ENCODE measurements at regions not wholly inside any gene's neighbourhood (a gene's known extent, or its start where the extent isn't known, plus 50 kb on each side); places are given as distances from the start of the nearest gene placed in this dataset.
A peak's percentile ranks its signal among the peaks of the same experiment; 100 is the strongest.

DNA sequence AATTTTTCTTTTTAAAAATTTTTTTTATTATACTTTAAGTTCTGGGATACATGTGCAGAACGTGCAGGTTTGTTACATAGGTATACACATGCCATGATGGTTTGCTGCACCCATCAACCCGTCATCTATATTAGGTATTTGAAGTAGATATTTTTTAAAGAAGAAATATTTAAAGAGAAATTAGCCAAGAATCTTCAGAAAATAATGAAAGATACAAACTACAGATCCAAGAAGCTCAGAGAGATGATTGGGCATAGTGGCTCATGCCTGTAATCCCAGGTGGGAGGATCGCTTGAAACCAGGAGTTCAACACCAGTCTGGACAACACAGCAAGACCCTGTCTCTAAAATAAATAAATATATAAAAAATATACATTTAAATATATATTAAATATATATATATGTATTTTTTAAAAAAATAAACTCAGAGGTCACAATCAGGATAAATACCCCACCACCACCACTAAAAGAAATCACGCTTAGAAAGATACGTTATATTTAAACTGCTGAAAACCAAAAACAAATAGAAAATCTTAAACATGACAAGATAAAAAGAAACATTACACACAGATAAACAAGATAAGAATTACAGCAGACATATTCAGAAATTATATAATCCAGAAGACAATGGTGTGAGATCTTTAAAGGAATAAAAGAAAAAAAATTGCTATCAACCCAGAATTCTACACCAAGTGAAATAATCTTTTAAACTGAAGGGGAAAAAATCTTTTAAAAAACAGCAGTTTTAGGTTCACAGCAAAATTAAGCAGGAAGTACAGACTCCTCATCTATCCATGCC, 57.5 kb downstream of the CSF2 start:
- H3K4me3 ChIP-seq (ENCODE audit: low read depth, low read length) = no peak overlapping the region
- no peak overlapping the region for H3K27ac ChIP-seq (ENCODE audit: low read depth, low read length)
- DNase-seq (ENCODE audit: low read depth in 4 of 6, low spot score in 6 of 6) = no peak
- H3K36me3 ChIP-seq (ENCODE audit: control insufficient read depth, insufficient read depth, low read length) = no peaks in the 10 kb centered on the region
- H3K9me3 ChIP-seq (ENCODE audit: control insufficient read depth, insufficient read depth, low read length) = peaks cover 2% of the 10 kb centered on the region
- no CpG with 5 or more reads among the region's 5 CpGs for WGBS (ENCODE audit: insufficient coverage)
- no peaks in the 10 kb centered on the region for H3K27me3 ChIP-seq (ENCODE audit: control insufficient read depth, insufficient read depth, low read length)
- no peaks in the 10 kb centered on the region for H3K4me1 ChIP-seq (ENCODE audit: control insufficient read depth, insufficient read depth, low read length)

DNA sequence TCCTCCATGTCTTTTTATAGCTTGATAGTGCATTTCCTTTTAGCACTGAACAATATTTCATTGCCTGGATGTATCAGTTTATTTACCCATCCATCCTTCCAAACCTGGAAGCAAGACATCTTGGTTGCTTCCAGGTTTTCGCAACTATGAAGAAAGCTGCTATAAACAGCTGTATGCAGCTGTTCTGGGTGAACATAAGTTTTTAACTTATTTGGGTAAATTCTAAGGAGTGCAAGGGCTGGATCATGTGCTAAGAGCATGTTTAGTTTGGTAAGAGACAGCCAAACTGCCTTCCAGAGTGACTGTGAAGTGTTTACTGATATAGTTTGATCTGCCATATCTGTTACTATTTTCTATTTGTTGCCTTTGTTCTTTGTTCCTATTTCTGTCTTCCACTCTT, 58.5 kb downstream of the CSF2 start:
- Histone ChIP-seq H3K27me3 (ENCODE audit: control insufficient read depth, insufficient read depth, low read length) (no peaks in the 10 kb centered on the region), H3K27ac (ENCODE audit: low read depth, low read length) (no peak overlapping the region), H3K4me1 (ENCODE audit: control insufficient read depth, insufficient read depth, low read length) (no peaks in the 10 kb centered on the region), H3K9me3 (ENCODE audit: control insufficient read depth, insufficient read depth, low read length) (peaks cover 2% of the 10 kb centered on the region), H3K4me3 (ENCODE audit: low read depth, low read length) (no peak overlapping the region), H3K36me3 (ENCODE audit: control insufficient read depth, insufficient read depth, low read length) (no peaks in the 10 kb centered on the region)
- DNase-seq (ENCODE audit: low read depth in 4 of 6, low spot score in 6 of 6) = no peak
- WGBS (ENCODE audit: insufficient coverage) = no CpG with 5 or more reads among the region's 1 CpG

DNA sequence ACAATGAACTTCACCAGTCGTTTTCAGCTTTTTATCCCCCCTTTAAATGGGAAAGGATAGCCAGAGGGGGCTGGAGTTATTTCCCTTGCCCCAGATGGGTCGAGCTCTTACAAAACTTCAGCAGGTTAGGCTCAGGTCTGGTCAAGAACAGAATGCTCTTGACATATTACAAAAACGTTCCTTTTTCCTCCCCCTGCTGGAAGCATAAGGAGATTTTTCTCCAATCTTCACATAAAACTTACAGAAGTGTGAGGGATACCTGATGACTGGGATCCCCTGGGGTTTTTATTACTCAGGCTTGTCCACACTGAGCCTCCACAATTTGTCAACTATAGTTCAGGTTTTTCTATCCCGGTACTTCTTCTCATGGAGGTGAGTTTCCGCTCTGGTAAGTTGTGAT, 60.8 kb downstream of the CSF2 start:
- Histone ChIP-seq H3K9me3 (ENCODE audit: control insufficient read depth, insufficient read depth, low read length) (peaks cover 2% of the 10 kb centered on the region), H3K4me1 (ENCODE audit: control insufficient read depth, insufficient read depth, low read length) (no peaks in the 10 kb centered on the region), H3K27ac (ENCODE audit: low read depth, low read length) (no peak overlapping the region), H3K4me3 (ENCODE audit: low read depth, low read length) (no peak overlapping the region), H3K36me3 (ENCODE audit: control insufficient read depth, insufficient read depth, low read length) (no peaks in the 10 kb centered on the region), H3K27me3 (ENCODE audit: control insufficient read depth, insufficient read depth, low read length) (no peaks in the 10 kb centered on the region)
- WGBS (ENCODE audit: insufficient coverage) = no CpG with 5 or more reads among the region's 5 CpGs
- DNase-seq (ENCODE audit: low read depth in 4 of 6, low spot score in 6 of 6) = no peak

DNA sequence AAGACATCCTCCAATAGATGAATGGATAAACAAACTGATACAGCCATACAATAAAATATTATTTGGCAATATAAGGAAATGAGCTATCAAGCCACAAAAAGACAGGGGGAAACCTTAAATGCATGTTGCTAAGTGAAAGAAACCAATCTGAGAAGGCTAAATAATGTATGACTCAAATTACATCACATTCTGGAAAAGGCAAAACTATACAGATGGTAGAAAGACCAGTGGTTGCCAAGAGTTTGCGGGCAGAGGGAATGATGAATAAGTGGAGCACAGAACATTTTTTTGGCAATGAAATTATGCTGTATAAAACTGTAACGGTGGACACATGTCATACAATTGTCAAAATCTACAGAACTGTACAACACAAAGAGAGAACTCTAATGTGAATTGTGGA, 63.3 kb downstream of the CSF2 start:
- Histone ChIP-seq H3K9me3 (ENCODE audit: control insufficient read depth, insufficient read depth, low read length) (no peaks in the 10 kb centered on the region), H3K36me3 (ENCODE audit: control insufficient read depth, insufficient read depth, low read length) (no peaks in the 10 kb centered on the region), H3K4me3 (ENCODE audit: low read depth, low read length) (no peak overlapping the region), H3K27me3 (ENCODE audit: control insufficient read depth, insufficient read depth, low read length) (no peaks in the 10 kb centered on the region), H3K4me1 (ENCODE audit: control insufficient read depth, insufficient read depth, low read length) (no peaks in the 10 kb centered on the region), H3K27ac (ENCODE audit: low read depth, low read length) (no peak overlapping the region)
- peak in 3 of 6 donors; percentile 5 to 92 (median 34) for DNase-seq (ENCODE audit: low read depth in 4 of 6, low spot score in 6 of 6)
- no CpG with 5 or more reads among the region's 2 CpGs for WGBS (ENCODE audit: insufficient coverage)

DNA sequence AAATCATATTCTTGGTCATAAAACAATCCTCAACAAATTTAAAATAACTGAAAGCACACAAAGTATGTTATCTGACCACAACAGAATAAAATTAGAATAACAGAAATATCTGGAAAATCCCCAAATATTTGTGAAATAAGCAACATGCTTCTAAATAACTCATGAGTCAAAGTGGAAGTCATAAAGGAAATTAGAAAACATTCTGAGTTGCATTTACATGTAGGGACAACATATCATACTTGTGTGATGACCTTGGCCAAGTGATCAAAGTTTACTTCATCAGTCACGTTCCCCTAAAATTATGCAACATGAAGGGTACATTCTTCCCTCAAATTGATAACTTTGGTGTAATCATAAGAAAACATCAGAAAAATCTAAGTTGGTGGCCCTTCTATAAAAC, 64.7 kb downstream of the CSF2 start:
- DNase-seq (ENCODE audit: low read depth in 4 of 6, low spot score in 6 of 6) = no peak
- no CpG with 5 or more reads among the region's 1 CpG for WGBS (ENCODE audit: insufficient coverage)
- Histone ChIP-seq H3K4me1 (ENCODE audit: control insufficient read depth, insufficient read depth, low read length) (no peaks in the 10 kb centered on the region), H3K27me3 (ENCODE audit: control insufficient read depth, insufficient read depth, low read length) (no peaks in the 10 kb centered on the region), H3K4me3 (ENCODE audit: low read depth, low read length) (no peak overlapping the region), H3K27ac (ENCODE audit: low read depth, low read length) (no peak overlapping the region), H3K9me3 (ENCODE audit: control insufficient read depth, insufficient read depth, low read length) (no peaks in the 10 kb centered on the region), H3K36me3 (ENCODE audit: control insufficient read depth, insufficient read depth, low read length) (no peaks in the 10 kb centered on the region)
